H9 (cell line): ENCODE measurements at regions not wholly inside any gene's neighbourhood (a gene's known extent, or its start where the extent isn't known, plus 50 kb on each side); places are given as distances from the start of the nearest gene placed in this dataset.

Experiments
- DNase-seq: peaks from one replicate; pipeline ENCODE4 v3.0.0-alpha.2; 2017
- H2AFZ ChIP-seq: one replicate; pipeline ENCODE4 v1.6.1; 2013; ENCODE audit warnings: mild to moderate bottlenecking, low read length, control low read depth, moderate library complexity
- H2AK5ac ChIP-seq: 2 replicates; pipeline ENCODE4 v1.6.1; 2013; ENCODE audit warnings: low read length, control low read depth, mixed read lengths; ENCODE audit not compliant: insufficient read length
- H2BK120ac ChIP-seq: one replicate; pipeline ENCODE4 v1.6.1; 2013; ENCODE audit warnings: low read depth, mild to moderate bottlenecking, low read length, control low read depth, inconsistent platforms; ENCODE audit not compliant: poor library complexity, severe bottlenecking
- H2BK12ac ChIP-seq: 2 replicates; pipeline ENCODE4 v1.6.1; 2013; ENCODE audit warnings: low read length, control low read depth, mixed read lengths, low read depth; ENCODE audit not compliant: insufficient read length
- H2BK15ac ChIP-seq: 2 replicates; pipeline ENCODE4 v1.6.1; 2013; ENCODE audit warnings: low read depth, low read length, control low read depth
- H2BK20ac ChIP-seq: one replicate; pipeline ENCODE4 v1.6.1; 2013; ENCODE audit warnings: low read depth, mild to moderate bottlenecking, low read length, control low read depth, inconsistent platforms; ENCODE audit not compliant: poor library complexity, severe bottlenecking
- H2BK5ac ChIP-seq: 2 replicates; pipeline ENCODE4 v1.6.1; 2013; ENCODE audit warnings: low read length, control low read depth, mixed read lengths; ENCODE audit not compliant: insufficient read length
- H3K14ac ChIP-seq: 2 replicates; pipeline ENCODE4 v1.6.1; 2013; ENCODE audit warnings: low read length, control low read depth; ENCODE audit not compliant: insufficient read depth
- H3K18ac ChIP-seq: 2 replicates; pipeline ENCODE4 v1.6.1; 2013; ENCODE audit warnings: low read depth, mild to moderate bottlenecking, mixed read lengths, low read length, control low read depth; ENCODE audit not compliant: insufficient read length
- H3K23ac ChIP-seq: 2 replicates; pipeline ENCODE4 v1.6.1; 2013; ENCODE audit warnings: low read length, control low read depth, mixed read lengths, low read depth; ENCODE audit not compliant: insufficient read length
- H3K23me2 ChIP-seq: 2 replicates; pipeline ENCODE4 v1.6.1; 2013; ENCODE audit warnings: low read depth, mild to moderate bottlenecking, mixed read lengths, low read length, control low read depth; ENCODE audit not compliant: insufficient read length, poor library complexity, severe bottlenecking
- H3K27ac ChIP-seq: 2 replicates; pipeline ENCODE4 v1.5.1; 2013; ENCODE audit warnings: low read length, control low read depth, mixed read lengths, low read depth; ENCODE audit not compliant: insufficient read length
- H3K27me3 ChIP-seq: 2 replicates; pipeline ENCODE4 v1.6.1; 2013; ENCODE audit warnings: low read length, control low read depth, inconsistent platforms; ENCODE audit not compliant: insufficient read depth
- H3K4ac ChIP-seq: 2 replicates; pipeline ENCODE4 v1.6.1; 2013; ENCODE audit warnings: low read depth, mild to moderate bottlenecking, control low read depth, inconsistent platforms, low read length, moderate library complexity
- H3K4me1 ChIP-seq: 2 replicates; pipeline ENCODE4 v1.6.1; 2013; ENCODE audit warnings: low read length, control low read depth, inconsistent platforms; ENCODE audit not compliant: insufficient read depth
- H3K4me2 ChIP-seq: 2 replicates; pipeline ENCODE4 v1.6.1; 2013; ENCODE audit warnings: low read length, control low read depth, mixed read lengths; ENCODE audit not compliant: insufficient read length, insufficient read depth
- H3K56ac ChIP-seq: 2 replicates; pipeline ENCODE4 v1.6.1; 2013; ENCODE audit warnings: low read depth, mild to moderate bottlenecking, mixed read lengths, low read length, control low read depth; ENCODE audit not compliant: insufficient read length
- H3K79me1 ChIP-seq: 2 replicates; pipeline ENCODE4 v1.6.1; 2013; ENCODE audit warnings: low read depth, mild to moderate bottlenecking, moderate library complexity, low read length, control low read depth, inconsistent platforms; ENCODE audit not compliant: insufficient read depth, poor library complexity, severe bottlenecking
- H3K79me2 ChIP-seq: 2 replicates; pipeline ENCODE4 v1.6.1; 2013; ENCODE audit warnings: low read length, control low read depth, inconsistent platforms; ENCODE audit not compliant: insufficient read depth
- H3K9ac ChIP-seq: 2 replicates; pipeline ENCODE4 v1.6.1; 2013; ENCODE audit warnings: low read length, control low read depth, mixed read lengths; ENCODE audit not compliant: insufficient read length; ENCODE audit errors: extremely low read depth
- H3K9me3 ChIP-seq: one replicate; pipeline ENCODE4 v1.6.1; 2013; ENCODE audit warnings: low read depth, low read length, inconsistent platforms; ENCODE audit not compliant: control insufficient read depth
- H3T11ph ChIP-seq: one replicate; pipeline ENCODE4 v1.6.1; 2013; ENCODE audit warnings: mild to moderate bottlenecking, low read length, control low read depth, inconsistent platforms
- H4K20me1 ChIP-seq: one replicate; pipeline ENCODE4 v1.6.1; 2013; ENCODE audit not compliant: control insufficient read depth, insufficient read length, insufficient read depth
- H4K5ac ChIP-seq: 2 replicates; pipeline ENCODE4 v1.6.1; 2013; ENCODE audit warnings: low read depth, mild to moderate bottlenecking, mixed read lengths, low read length, control low read depth; ENCODE audit not compliant: insufficient read length
- H4K8ac ChIP-seq: replicated peaks from 2 replicates; pipeline ENCODE4 v1.6.1; 2013; ENCODE audit warnings: low read length, control low read depth, mixed read lengths, low read depth; ENCODE audit not compliant: insufficient read length
- H4K91ac ChIP-seq: 2 replicates; pipeline ENCODE4 v1.6.1; 2013; ENCODE audit warnings: low read depth, mild to moderate bottlenecking, moderate library complexity, mixed read lengths, low read length, control low read depth; ENCODE audit not compliant: insufficient read length
- H3K27ac Mint-ChIP-seq, 3 experiments: 2 replicates in 2 of 3; 3 replicates in 1 of 3; pipeline ENCODE4 v1.8.0; 2020 to 2021; ENCODE audit warnings: mixed read lengths in 3 of 3, mild to moderate bottlenecking in 1 of 3, moderate library complexity in 1 of 3
- H3K27me3 Mint-ChIP-seq: 2 replicates; pipeline ENCODE4 v1.8.0; 2021; ENCODE audit warnings: low read depth, mild to moderate bottlenecking, moderate library complexity, mixed read lengths
- H3K36me3 Mint-ChIP-seq, 3 experiments: 2 replicates in 2 of 3; 3 replicates in 1 of 3; pipeline ENCODE4 v1.8.0; 2020 to 2021; ENCODE audit warnings: low read depth in 3 of 3, mixed read lengths in 3 of 3; ENCODE audit not compliant: insufficient read depth in 1 of 3
- H3K4me1 Mint-ChIP-seq, 2 experiments: 2 replicates each; pipeline ENCODE4 v1.8.0; 2020; ENCODE audit warnings: mixed read lengths in 2 of 2
- H3K4me3 Mint-ChIP-seq, 2 experiments: 2 replicates in 1 of 2; 3 replicates in 1 of 2; pipeline ENCODE4 v1.8.0; 2020 to 2021; ENCODE audit warnings: mild to moderate bottlenecking in 2 of 2, mixed read lengths in 2 of 2, moderate library complexity in 1 of 2
- H3K9me3 Mint-ChIP-seq, 2 experiments: 2 replicates in 1 of 2; 3 replicates in 1 of 2; pipeline ENCODE4 v1.8.0; 2020; ENCODE audit warnings: mild to moderate bottlenecking in 2 of 2, mixed read lengths in 2 of 2, moderate library complexity in 1 of 2
- CTCF ChIP-seq: fragments of 200-600 bp; sonication (generic); conservative IDR thresholded peaks from 3 replicates; pipeline ENCODE4 v1.8.0; 2021; ENCODE audit warnings: antibody characterized with exemption, mild to moderate bottlenecking
- WGBS: extraction: QIAGEN DNeasy Blood & Tissue Kit; methylation state at CpG from one replicate; pipeline ENCODE4 v1.1.7; 2013; ENCODE audit warnings: missing lambda C conversion rate, low lambda C conversion rate, mixed read lengths; ENCODE audit not compliant: insufficient read length; ENCODE audit errors: extremely low coverage; 5-methylcytosine and 5-hydroxymethylcytosine counted together

- H4K20me1 ChIP-seq = no peaks in the 10 kb centered on the region
- H3K23ac ChIP-seq = no peak overlapping the region
- no peak overlapping the region for H3K14ac ChIP-seq
- no peak overlapping the region for H3K18ac ChIP-seq
- no peak overlapping the region for H2BK12ac ChIP-seq
- no peaks in the 10 kb centered on the region for H3K9me3 ChIP-seq
- Mint-ChIP-seq H3K36me3 (peaks cover 0 to 2% (median 0%) of the 10 kb centered on the region in 3 experiments; a peak in 3 of 7 replicates), H3K27me3 (no peaks in the 10 kb centered on the region), H3K27ac (no peak overlapping the region), H3K9me3 (peaks cover 2 to 3% of the 10 kb centered on the region in 2 experiments; a peak in 3 of 5 replicates), H3K4me1 (peaks cover 3 to 4% of the 10 kb centered on the region in 2 experiments; a peak in 2 of 4 replicates), H3K4me3 (no peak overlapping the region)
- no peak overlapping the region for H2BK120ac ChIP-seq
- no peak for TF ChIP-seq CTCF
- H4K5ac ChIP-seq = no peak overlapping the region
- H3K27ac ChIP-seq = no peak overlapping the region
- H3K79me1 ChIP-seq = no peaks in the 10 kb centered on the region
- no peaks in the 10 kb centered on the region for H3K4me1 ChIP-seq
- H3K4ac ChIP-seq = no peak overlapping the region
- no CpG with 5 or more reads among the region's 47 CpGs for WGBS
- H4K91ac ChIP-seq = no peak overlapping the region
- no peak overlapping the region for H3K9ac ChIP-seq
- H3T11ph ChIP-seq = no peak overlapping the region
- H3K23me2 ChIP-seq = no peaks in the 10 kb centered on the region
- no peaks in the 10 kb centered on the region for H3K79me2 ChIP-seq
- no peak overlapping the region for H3K56ac ChIP-seq
- no peaks in the 10 kb centered on the region for H3K27me3 ChIP-seq
- DNase-seq = no peak
- no peak overlapping the region for H2BK5ac ChIP-seq
- H2AFZ ChIP-seq = no peak overlapping the region
- no peak overlapping the region for H2AK5ac ChIP-seq
- H2BK20ac ChIP-seq = no peak overlapping the region
- no peak overlapping the region for H3K4me2 ChIP-seq
- no peak overlapping the region for H2BK15ac ChIP-seq
- H4K8ac ChIP-seq = no peak overlapping the region
Measured at GRCh38 chr5:89003563-89004036, 120.6 kb upstream of the MEF2C start.
